Endothelial cell of umbilical vein (primary cell): ENCODE measurements at regions not wholly inside any gene's neighbourhood (a gene's known extent, or its start where the extent isn't known, plus 50 kb on each side); places are given as distances from the start of the nearest gene placed in this dataset.

Experiments
- BruUV-seq: library from RNA; stranded (reverse); fragments of 400-500 nt; replicated peaks from 2 replicates; lab custom pipeline; 2021; lab: Mats Ljungman, UMichigan
- CTCF ChIA-PET: fragments of 300-600, 350-600 bp; sonication (Branson Sonifier 250); formaldehyde crosslinking; loops from one replicate; lab custom pipeline; 2021; ENCODE audit warnings: antibody characterized with exemption, inconsistent platforms; lab: Charles Lee
- POLR2A ChIA-PET: fragments of 300-600, 350-600 bp; sonication (Branson Sonifier 250); formaldehyde crosslinking; loops from one replicate; lab custom pipeline; 2021; ENCODE audit warnings: antibody characterized with exemption, inconsistent platforms; lab: Charles Lee
- DNase-seq: peaks from one replicate; pipeline ENCODE4 v3.0.0-alpha.2; 2011; ENCODE audit warnings: low read depth, low spot score
- FAIRE-seq: peaks from 2 replicates; lab custom pipeline; 2011; peaks lifted over from hg19 to GRCh38; lab: Jason Lieb, UNC
- H2AFZ ChIP-seq: 2 replicates; pipeline ENCODE4 v1.6.0; 2012; ENCODE audit warnings: low read depth, low read length, control low read depth, inconsistent platforms
- H3K27ac ChIP-seq: 2 replicates; pipeline ENCODE4 v1.5.1; 2011; ENCODE audit warnings: low read depth, mild to moderate bottlenecking, control low read depth, low read length, moderate library complexity; ENCODE audit not compliant: insufficient read depth
- H3K27me3 ChIP-seq, 2 experiments: 2 replicates each; pipeline versions ENCODE4 v1.6.0 to v1.6.1; 2011; ENCODE audit warnings: low read length in 2 of 2, mixed read lengths in 1 of 2; ENCODE audit not compliant: control insufficient read depth in 2 of 2, insufficient read depth in 2 of 2
- H3K36me3 ChIP-seq, 2 experiments: 2 replicates in 1 of 2; 3 replicates in 1 of 2; pipeline ENCODE4 v1.5.1; 2011; ENCODE audit warnings: low read length in 2 of 2, mild to moderate bottlenecking in 1 of 2, moderate library complexity in 1 of 2; ENCODE audit not compliant: control insufficient read depth in 2 of 2, insufficient read depth in 2 of 2; ENCODE audit errors: extremely low read depth in 1 of 2
- H3K4me1 ChIP-seq: 3 replicates; pipeline ENCODE4 v1.5.1; 2011; ENCODE audit warnings: mild to moderate bottlenecking, low read length; ENCODE audit not compliant: control insufficient read depth, insufficient read depth; ENCODE audit errors: extremely low read depth
- H3K4me2 ChIP-seq: 2 replicates; pipeline ENCODE4 v1.6.1; 2011; ENCODE audit warnings: low read length, control low read depth, mixed read lengths; ENCODE audit not compliant: insufficient read depth
- H3K4me3 ChIP-seq, 3 experiments: fragments of 200-600 bp in 1 of 3; sonication (generic), shearing (Covaris generic) in 1 of 3; replicated peaks in 1 of 3; 2 replicates each; pipeline ENCODE4 v1.5.1; 2011 to 2016; ENCODE audit warnings: control low read depth in 3 of 3, low read length in 3 of 3, mild to moderate bottlenecking in 2 of 3, inconsistent platforms in 1 of 3, low read depth in 1 of 3, moderate library complexity in 1 of 3; ENCODE audit not compliant: insufficient read depth in 1 of 3
- H3K79me2 ChIP-seq: 2 replicates; pipeline ENCODE4 v1.6.0; 2012; ENCODE audit warnings: low read length, inconsistent platforms; ENCODE audit not compliant: control insufficient read depth, insufficient read depth
- H3K9ac ChIP-seq: replicated peaks from 2 replicates; pipeline ENCODE3; 2011; ENCODE audit warnings: low read length, control low read depth; ENCODE audit not compliant: insufficient read depth; ENCODE audit errors: extremely low read depth
- H3K9me1 ChIP-seq: replicated peaks from 3 replicates; pipeline ENCODE4 v1.6.0; 2011; ENCODE audit warnings: mild to moderate bottlenecking, low read length; ENCODE audit not compliant: control insufficient read depth, insufficient read depth; ENCODE audit errors: extremely low read depth
- H3K9me3 ChIP-seq: replicated peaks from 2 replicates; pipeline ENCODE4 v1.5.1; 2012; ENCODE audit warnings: low read length, inconsistent platforms; ENCODE audit not compliant: control insufficient read depth, insufficient read depth
- H4K20me1 ChIP-seq: replicated peaks from 2 replicates; pipeline ENCODE3; 2011; ENCODE audit warnings: mild to moderate bottlenecking, low read length; ENCODE audit not compliant: control insufficient read depth, insufficient read depth; ENCODE audit errors: extremely low read depth
- EZH2 ChIP-seq: IDR thresholded peaks from 2 replicates; pipeline ENCODE4 v1.6.1; 2012; ENCODE audit warnings: borderline replicate concordance, low read depth, mild to moderate bottlenecking, moderate library complexity, low read length, inconsistent platforms; ENCODE audit not compliant: severe bottlenecking
- MYC ChIP-seq: IDR thresholded peaks from one replicate; pipeline ENCODE4 v1.6.1; 2011; ENCODE audit warnings: mild to moderate bottlenecking, low read depth, low read length
- POLR2A ChIP-seq: IDR thresholded peaks from 2 replicates; pipeline ENCODE4 v1.6.1; 2012; ENCODE audit warnings: low read depth, mild to moderate bottlenecking, control low read depth, low read length
- dilution Hi-C: fragments of 300-500 bp; cut with MboI; formaldehyde crosslinking; loops from one replicate; pipeline ENCODE4 v1.15.0; 2019; ENCODE audit warnings: low sequenced_read_pairs; ENCODE audit not compliant: extremely low pct_ligation_motif_present
- intact Hi-C: fragments of 100-400 bp; cut with micrococcal nuclease; formaldehyde crosslinking; loops from one replicate; pipeline ENCODE4 v1.10.0; 2022
- TF ChIP-seq, protein P1 (sequence below): IDR thresholded peaks from 2 replicates; pipeline ENCODE4 v1.6.1; 2011; ENCODE audit not compliant: insufficient read depth, insufficient read length

- H2AFZ ChIP-seq, result no peak overlapping the region
These were observed 356.9 kb downstream of the C16orf95 start for GRCh38 chr16:86960266-86960665.

GRCh38 chr16:86961171-86961601, 356.0 kb downstream of the C16orf95 start:
- Histone ChIP-seq H2AFZ (no peak overlapping the region), H3K27me3 (peaks cover 0 to 5% of the 10 kb centered on the region in 2 experiments), H3K36me3 (no peaks in the 10 kb centered on the region), H3K9ac (no peak overlapping the region), H3K4me3 (no peak overlapping the region), H3K9me3 (no peaks in the 10 kb centered on the region), H4K20me1 (no peaks in the 10 kb centered on the region), H3K27ac (no peak overlapping the region), H3K9me1 (no peaks in the 10 kb centered on the region), H3K4me1 (no peaks in the 10 kb centered on the region), H3K4me2 (no peak overlapping the region), H3K79me2 (no peaks in the 10 kb centered on the region)
- CTCF ChIA-PET, result no interaction called here
- dilution Hi-C loops, result no loop called here
- no TSS peak for BruUV-seq
- FAIRE-seq (no peak), DNase-seq (no peak)
- POLR2A ChIA-PET, result no interaction called here
- no peak for TF ChIP-seq MYC
- TF ChIP-seq POLR2A, result no peak
- TF ChIP-seq, protein P1, sequence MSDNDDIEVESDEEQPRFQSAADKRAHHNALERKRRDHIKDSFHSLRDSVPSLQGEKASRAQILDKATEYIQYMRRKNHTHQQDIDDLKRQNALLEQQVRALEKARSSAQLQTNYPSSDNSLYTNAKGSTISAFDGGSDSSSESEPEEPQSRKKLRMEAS, result no peak
- no peak for TF ChIP-seq EZH2
- intact Hi-C loops, result no loop called here

More at GRCh38 chr16:86960266-86960665, 356.9 kb downstream of the C16orf95 start:
- no TSS peak for BruUV-seq
- Histone ChIP-seq H3K4me2 (no peak overlapping the region), H3K4me1 (no peaks in the 10 kb centered on the region), H3K27ac (no peak overlapping the region), H3K9me3 (no peaks in the 10 kb centered on the region), H3K4me3 (no peak overlapping the region), H3K9ac (no peak overlapping the region), H3K9me1 (no peaks in the 10 kb centered on the region), H3K27me3 (peaks cover 0 to 5% of the 10 kb centered on the region in 2 experiments), H3K79me2 (no peaks in the 10 kb centered on the region), H4K20me1 (no peaks in the 10 kb centered on the region), H3K36me3 (no peaks in the 10 kb centered on the region)
- TF ChIP-seq, protein P1, result no peak
- dilution Hi-C loops (no loop called here), intact Hi-C loops (no loop called here)
- ChIA-PET CTCF (interaction anchor here (2.5 kb wide), 1 partner anchor 57 kb away, joined by 6 read pairs; no protein-coding TSS in a partner anchor), POLR2A (no interaction called here)
- DNase-seq, result no peak
- FAIRE-seq, result no peak
